ENCODE measurements at regions not wholly inside any gene's neighbourhood (a gene's known extent, or its start where the extent isn't known, plus 50 kb on each side); places are given as distances from the start of the nearest gene placed in this dataset.

GRCh38 chr17:56009795-56010651 is 143.3 kb upstream of the ANKFN1 start:
- no peak for DNase-seq

DNA sequence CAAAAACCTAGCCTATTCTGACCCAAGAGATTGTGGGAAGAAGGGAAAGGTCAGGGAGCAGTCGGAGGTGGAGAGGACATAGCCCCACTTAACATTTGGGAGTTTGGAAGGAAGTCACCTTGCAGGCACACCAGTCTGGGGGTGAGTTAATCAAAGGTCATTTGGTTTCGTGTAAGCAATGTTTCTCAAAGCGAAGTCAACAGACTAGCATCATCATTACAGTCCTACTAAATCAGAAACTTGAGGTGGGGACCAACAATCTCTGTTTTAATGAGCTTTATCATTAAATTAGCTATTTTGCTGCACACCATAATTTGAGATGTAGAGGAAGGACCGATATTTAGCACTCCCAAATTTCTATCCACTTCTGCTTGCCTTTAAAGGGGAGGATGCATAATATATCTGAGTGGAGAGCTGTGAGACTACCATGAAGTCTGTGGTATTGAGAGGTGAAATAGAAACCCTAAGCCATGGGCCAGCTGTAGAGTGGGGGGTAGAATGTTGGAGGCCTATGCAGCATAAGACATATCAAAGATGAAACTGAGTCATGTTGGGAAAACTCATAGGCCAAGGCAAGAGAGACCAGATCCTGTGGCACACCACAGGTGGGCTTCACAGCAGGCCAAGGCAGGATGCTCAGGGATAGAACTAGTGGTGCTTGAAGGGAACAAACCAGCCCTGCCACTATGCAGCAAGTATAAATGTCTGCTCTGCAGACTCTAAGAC is 141.7 kb upstream of the ANKFN1 start:
- DNase-seq = no peak

- no peak for DNase-seq
These were observed 135.1 kb upstream of the ANKFN1 start for GRCh38 chr17:56018211-56018610.

DNA sequence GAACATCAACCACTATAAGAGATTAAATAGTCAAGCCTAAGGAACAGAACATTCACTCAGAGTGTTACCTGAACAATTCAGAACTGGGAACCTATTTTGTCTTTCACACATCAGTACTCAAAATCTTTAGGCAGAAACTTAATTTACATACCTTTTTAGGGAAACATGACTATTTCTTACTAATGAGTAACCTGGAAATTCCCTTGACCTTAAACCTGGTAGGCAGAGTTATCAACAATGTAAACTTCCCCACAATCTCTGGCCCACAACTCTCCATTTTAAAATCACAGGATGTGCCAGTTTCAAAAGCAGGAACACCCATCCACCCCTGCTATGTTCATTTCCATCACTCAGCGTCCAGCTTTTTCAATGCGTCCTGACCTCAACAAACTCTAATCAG is 132.9 kb upstream of the ANKFN1 start:
- DNase-seq = no peak

DNA sequence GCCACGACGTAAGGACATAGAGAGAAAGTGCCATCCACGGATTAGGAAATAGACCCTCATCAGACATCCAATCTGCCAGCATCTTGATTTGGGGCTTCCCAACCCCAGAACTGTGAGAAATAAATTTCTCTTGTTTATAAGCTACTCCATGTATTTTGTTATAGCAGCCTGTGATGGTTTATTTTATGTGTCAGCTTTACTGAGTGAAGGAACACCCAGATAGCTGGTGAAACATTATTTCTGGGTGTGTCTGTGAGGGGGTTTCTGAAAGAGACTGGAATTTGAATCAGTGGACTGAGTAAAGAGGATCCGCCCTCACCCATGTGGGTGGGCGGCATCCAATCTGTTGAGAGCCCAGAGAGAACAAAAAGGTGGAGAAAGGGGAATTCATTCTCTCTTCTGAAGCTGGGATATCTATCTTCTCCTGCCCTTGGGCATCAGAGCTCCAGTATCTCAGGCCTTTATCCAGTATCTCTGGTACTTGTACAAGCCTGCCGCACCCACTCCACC is 131.5 kb upstream of the ANKFN1 start:
- no peak for DNase-seq

GRCh38 chr17:56023851-56024250 is 129.4 kb upstream of the ANKFN1 start:
- no peak for DNase-seq

DNA sequence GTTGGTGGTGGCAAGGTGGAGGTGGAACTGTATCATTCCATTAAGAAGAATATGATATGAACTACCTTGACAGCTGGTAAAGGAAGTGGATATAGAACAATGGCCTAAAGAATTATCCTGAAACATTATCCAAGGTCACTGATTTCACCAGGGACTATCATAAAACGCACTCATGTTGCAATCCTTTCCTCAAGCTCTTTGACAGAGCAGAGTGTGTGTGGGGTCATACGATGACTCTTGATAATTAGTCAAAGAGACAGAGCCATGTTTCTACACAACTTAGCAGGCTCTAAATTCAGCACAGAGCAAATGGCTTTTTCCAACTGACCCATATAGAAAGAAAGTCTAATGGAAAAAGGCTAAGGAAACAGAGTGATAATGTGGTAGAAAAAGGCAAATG is 126.4 kb upstream of the ANKFN1 start:
- no peak for DNase-seq

DNA sequence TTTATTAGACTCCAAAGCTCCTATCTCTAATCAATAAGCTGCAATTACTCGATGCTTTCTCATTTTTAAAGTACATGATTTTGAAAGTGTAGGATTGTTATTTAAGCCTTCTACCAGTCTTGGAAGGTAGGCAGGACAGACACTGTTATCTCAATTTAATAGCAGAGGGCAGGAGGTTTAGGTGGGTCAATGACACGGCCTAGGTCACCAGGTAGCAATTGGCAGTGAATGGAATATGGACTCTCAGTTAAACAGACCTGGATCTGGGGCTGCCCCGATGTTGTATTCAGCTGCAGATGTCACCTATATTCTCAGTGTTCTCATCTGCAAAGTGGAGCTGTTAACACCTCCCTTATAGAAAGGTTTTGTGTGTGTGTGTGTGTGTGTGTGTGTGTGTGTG is 124.4 kb upstream of the ANKFN1 start:
- DNase-seq = no peak

DNA sequence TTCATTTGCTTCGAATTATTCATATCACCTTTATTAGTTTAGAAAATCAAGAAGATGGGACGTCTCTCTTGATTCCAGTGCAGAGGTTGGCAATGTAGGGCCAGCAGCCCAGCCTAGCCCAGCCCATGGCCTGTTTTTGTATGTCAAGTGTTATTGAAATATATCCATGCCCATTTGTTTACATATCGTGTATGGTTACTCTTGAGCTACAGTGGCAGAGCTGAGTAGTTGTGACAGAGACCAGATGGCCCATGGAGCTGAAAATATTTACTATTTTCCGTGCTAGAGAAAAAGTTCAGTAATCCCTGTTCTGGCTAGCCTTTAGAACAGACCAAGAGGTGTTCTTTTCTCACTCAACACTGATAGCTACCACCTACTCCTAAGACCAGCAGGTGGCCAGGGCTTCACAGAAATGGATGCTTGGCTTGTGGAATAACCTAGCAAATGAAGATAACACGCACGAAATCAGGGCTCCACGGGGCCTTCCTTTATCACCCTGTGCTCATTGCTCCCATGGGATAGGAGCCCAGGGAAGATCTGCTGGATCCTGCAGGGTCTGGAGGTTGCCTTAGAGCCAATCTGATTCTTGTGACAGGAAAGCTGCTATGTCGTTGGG is 123.2 kb upstream of the ANKFN1 start:
- no peak for DNase-seq

DNA sequence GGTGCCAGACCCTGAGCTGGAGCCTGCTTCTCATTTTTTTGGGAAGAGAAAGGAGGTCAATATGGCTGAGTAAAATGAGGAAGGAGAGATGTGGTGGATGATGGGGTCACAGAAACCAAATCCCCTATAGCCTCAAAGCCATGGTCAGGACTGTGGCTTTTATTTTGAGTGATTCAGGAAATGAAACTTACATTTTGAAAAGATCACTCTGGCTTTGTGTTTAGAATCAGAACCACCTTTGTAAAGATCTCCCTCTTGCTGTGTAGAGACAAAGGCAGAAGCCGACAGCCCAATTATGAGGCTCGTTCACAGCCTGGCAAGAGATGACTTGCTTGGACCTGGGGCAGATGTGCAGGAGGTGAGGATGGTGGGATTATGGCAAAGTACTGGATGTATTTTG is 121.6 kb upstream of the ANKFN1 start:
- no peak for DNase-seq

GRCh38 chr17:56034197-56034635 is 119.1 kb upstream of the ANKFN1 start:
- no peak for DNase-seq

GRCh38 chr17:56038131-56038530 is 115.1 kb upstream of the ANKFN1 start:
- DNase-seq = no peak

- DNase-seq = no peak
These were observed 107.4 kb upstream of the ANKFN1 start for GRCh38 chr17:56045872-56046271.

GRCh38 chr17:56047331-56047730 is 105.9 kb upstream of the ANKFN1 start:
- DNase-seq = no peak

- DNase-seq = no peak
These were observed 95.4 kb upstream of the ANKFN1 start for GRCh38 chr17:56057869-56058268.

- DNase-seq = no peak
These were observed 88.8 kb upstream of the ANKFN1 start for GRCh38 chr17:56064506-56064905.

DNA sequence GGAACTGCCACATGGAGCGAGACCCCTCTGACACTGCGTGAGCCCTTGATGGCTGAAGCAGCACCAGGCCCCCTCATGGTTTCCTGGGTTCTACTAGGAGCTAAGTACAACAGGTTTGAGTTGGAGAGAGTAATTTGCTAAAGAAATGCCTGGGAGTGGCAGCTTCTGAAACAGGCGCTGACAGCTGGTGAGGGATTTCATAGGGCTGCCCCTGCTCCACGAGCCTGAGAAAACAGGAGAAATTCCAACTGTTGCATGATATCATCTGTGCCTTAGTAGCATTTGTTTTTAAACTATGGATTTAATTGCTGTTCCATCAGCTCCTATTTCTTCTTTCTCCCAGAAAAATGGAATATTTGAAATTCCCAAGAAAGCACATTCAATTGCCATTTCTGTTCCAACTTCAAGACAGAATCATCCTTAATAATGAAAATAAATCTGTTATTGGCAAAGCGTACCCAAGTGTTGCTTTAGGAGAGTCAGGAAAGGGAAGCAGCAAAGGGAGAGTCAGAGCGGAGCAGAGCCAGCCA is 78.8 kb upstream of the ANKFN1 start:
- peak; percentile 45 for DNase-seq

DNA sequence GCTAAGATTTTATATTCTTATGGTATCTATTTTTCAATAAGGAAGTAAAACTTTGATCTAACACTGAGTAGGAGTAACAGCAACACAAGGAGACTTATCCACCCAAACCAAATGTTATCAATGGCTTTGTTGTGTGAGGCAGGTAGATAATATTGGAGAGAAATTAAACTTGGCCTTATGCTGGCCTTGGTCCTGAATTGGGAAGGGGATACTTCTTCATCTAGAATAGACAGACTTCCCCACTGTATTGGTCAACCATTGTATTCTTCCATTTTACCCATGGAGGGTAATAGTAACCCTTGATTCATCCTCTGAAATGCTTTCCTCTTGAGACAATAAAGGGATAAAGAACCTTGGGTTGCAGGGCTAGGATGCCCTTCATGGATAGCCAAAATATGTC is 76.3 kb upstream of the ANKFN1 start:
- no peak for DNase-seq

GRCh38 chr17:56083475-56083874 is 69.8 kb upstream of the ANKFN1 start:
- no peak for DNase-seq

DNA sequence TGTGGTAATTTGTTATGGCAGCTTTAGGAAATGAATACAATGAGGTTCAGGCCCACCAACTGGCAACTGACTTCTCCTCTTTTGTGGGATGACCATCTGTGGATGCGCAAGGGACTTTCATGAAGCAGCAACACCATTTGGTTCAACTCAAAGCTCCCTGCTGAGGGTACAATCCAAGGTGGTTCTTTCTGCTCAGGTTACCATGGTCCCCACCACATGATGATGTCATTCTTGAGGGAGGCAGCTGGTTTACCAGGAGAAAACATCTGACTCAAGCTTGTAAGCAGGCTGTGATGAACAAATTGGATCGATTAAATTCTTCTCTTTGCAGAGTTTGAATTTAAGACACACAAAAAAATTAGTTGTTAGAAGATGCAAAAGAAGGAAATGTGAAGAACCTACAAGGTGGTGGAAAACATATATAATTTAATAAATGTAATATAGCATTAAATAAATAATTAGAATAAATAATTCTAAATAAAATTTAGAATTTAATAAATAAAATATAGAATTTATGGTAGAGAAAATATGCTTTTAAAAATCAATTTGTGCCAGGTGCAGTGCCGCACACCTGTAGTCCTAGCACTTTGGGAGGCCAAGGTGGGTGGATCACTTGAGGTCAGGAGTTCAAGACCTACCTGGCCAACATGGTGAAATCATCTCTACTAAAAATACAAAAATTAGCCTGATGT is 67.6 kb upstream of the ANKFN1 start:
- no peak for DNase-seq

DNA sequence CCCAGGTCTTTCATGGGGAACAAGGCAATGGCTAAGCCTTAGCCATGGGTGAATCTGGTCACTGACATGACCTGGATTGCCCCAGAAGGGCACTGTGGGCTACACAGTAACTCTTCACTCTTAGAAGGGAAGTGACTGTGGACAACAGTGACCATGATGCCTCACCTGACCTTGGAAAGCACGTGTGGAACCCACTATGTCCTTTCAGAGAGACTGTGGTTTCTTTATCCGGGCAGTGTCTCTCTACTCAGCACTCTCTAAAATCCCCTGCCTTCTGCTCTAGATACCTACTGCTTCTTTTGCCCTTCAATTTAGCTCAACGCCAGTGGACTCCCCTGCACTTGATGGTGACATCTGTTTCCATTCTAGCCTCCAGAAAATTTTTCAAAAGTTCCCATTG is 66.1 kb upstream of the ANKFN1 start:
- DNase-seq = no peak

GRCh38 chr17:56096026-56096810 is 57.1 kb upstream of the ANKFN1 start:
- no peak for DNase-seq

Data from NCI-H1694 (cell line).